Liver (tissue), 7 donors: ENCODE measurements at regions not wholly inside any gene's neighbourhood (a gene's known extent, or its start where the extent isn't known, plus 50 kb on each side); places are given as distances from the start of the nearest gene placed in this dataset.

ENCODE experiments used
- DNase-seq: peaks from one replicate; pipeline ENCODE4 v3.0.0-alpha.2; 2017; ENCODE audit warnings: low spot score
- H3K27ac ChIP-seq, 2 donors: one replicate each; pipeline ENCODE4 v1.7.0; 2013; ENCODE audit warnings: inconsistent platforms in 2 of 2, low read length in 2 of 2, control low read depth in 1 of 2, low read depth in 1 of 2, mild to moderate bottlenecking in 1 of 2
- H3K27me3 ChIP-seq, 4 donors: one replicate each; pipeline versions ENCODE4 v1.6.1 to v1.7.0; 2013; ENCODE audit warnings: low read length in 3 of 4, inconsistent platforms in 1 of 4, mild to moderate bottlenecking in 1 of 4, moderate library complexity in 1 of 4; ENCODE audit not compliant: control insufficient read depth in 4 of 4, insufficient read depth in 4 of 4
- H3K36me3 ChIP-seq, 4 donors: one replicate each; pipeline versions ENCODE4 v1.6.1 to v1.7.0; 2013; ENCODE audit warnings: low read length in 3 of 4, mild to moderate bottlenecking in 3 of 4, low read depth in 1 of 4, moderate library complexity in 1 of 4; ENCODE audit not compliant: control insufficient read depth in 4 of 4, insufficient read depth in 3 of 4
- H3K4me1 ChIP-seq, 4 donors: one replicate each; pipeline versions ENCODE4 v1.6.1 to v1.7.0; 2013; ENCODE audit warnings: low read length in 3 of 4, mild to moderate bottlenecking in 3 of 4, moderate library complexity in 1 of 4; ENCODE audit not compliant: control insufficient read depth in 4 of 4, insufficient read depth in 4 of 4
- H3K4me3 ChIP-seq, 3 donors: one replicate each; pipeline versions ENCODE4 v1.6.1 to v1.7.0; 2013; ENCODE audit warnings: low read length in 3 of 3, control low read depth in 1 of 3, low read depth in 1 of 3, mild to moderate bottlenecking in 1 of 3
- H3K9ac ChIP-seq, 2 donors: one replicate each; pipeline ENCODE4 v1.7.0; 2013; ENCODE audit warnings: low read length in 2 of 2, mild to moderate bottlenecking in 2 of 2, moderate library complexity in 2 of 2, control low read depth in 1 of 2, low read depth in 1 of 2
- H3K9me3 ChIP-seq, 4 donors: one replicate each; pipeline versions ENCODE4 v1.6.1 to v1.7.0; 2013; ENCODE audit warnings: low read length in 3 of 4; ENCODE audit not compliant: control insufficient read depth in 4 of 4
- ATF3 ChIP-seq: IDR thresholded peaks from 2 replicates; pipeline ENCODE4 v1.6.1; 2016; ENCODE audit warnings: antibody characterized with exemption
- EGR1 ChIP-seq, 2 donors: IDR thresholded peaks; 2 replicates each; pipeline ENCODE4 v1.6.1; 2016 to 2018; ENCODE audit warnings: antibody characterized with exemption in 2 of 2, low read depth in 2 of 2
- FOXA1 ChIP-seq: IDR thresholded peaks from 2 replicates; pipeline ENCODE4 v1.6.1; 2016; ENCODE audit warnings: antibody characterized with exemption
- FOXA2 ChIP-seq: IDR thresholded peaks from 2 replicates; pipeline ENCODE4 v1.6.1; 2016; ENCODE audit warnings: antibody characterized with exemption
- GABPA ChIP-seq, 2 donors: IDR thresholded peaks in 1 of 2; conservative IDR thresholded peaks in 1 of 2; 2 replicates each; pipeline ENCODE4 v1.6.1; 2016; ENCODE audit warnings: antibody characterized with exemption in 2 of 2, mild to moderate bottlenecking in 1 of 2, moderate library complexity in 1 of 2
- HNF4A ChIP-seq, 2 donors: conservative IDR thresholded peaks; 2 replicates each; pipeline ENCODE4 v1.6.1; 2016; ENCODE audit warnings: antibody characterized with exemption in 2 of 2, mild to moderate bottlenecking in 2 of 2
- HNF4G ChIP-seq: IDR thresholded peaks from 2 replicates; pipeline ENCODE4 v1.6.1; 2016; ENCODE audit warnings: antibody characterized with exemption
- JUND ChIP-seq, 2 donors: IDR thresholded peaks; 2 replicates each; pipeline ENCODE4 v1.6.1; 2016; ENCODE audit warnings: antibody characterized with exemption in 2 of 2
- MAX ChIP-seq: IDR thresholded peaks from 2 replicates; pipeline ENCODE4 v1.6.1; 2016; ENCODE audit warnings: antibody characterized with exemption
- NR2F2 ChIP-seq: IDR thresholded peaks from 2 replicates; pipeline ENCODE4 v1.6.1; 2016; ENCODE audit warnings: antibody characterized with exemption
- RAD21 ChIP-seq, 2 donors: IDR thresholded peaks; 2 replicates each; pipeline ENCODE4 v1.6.1; 2016; ENCODE audit warnings: antibody characterized with exemption in 2 of 2, mild to moderate bottlenecking in 2 of 2
- REST ChIP-seq: IDR thresholded peaks from 2 replicates; pipeline ENCODE4 v1.6.1; 2016; ENCODE audit warnings: antibody characterized with exemption, mild to moderate bottlenecking
- SP1 ChIP-seq: IDR thresholded peaks from 2 replicates; pipeline ENCODE4 v1.6.1; 2018; ENCODE audit warnings: antibody characterized with exemption, mild to moderate bottlenecking
- TAF1 ChIP-seq: conservative IDR thresholded peaks from 2 replicates; pipeline ENCODE4 v1.6.1; 2016; ENCODE audit warnings: antibody characterized with exemption, mild to moderate bottlenecking
- YY1 ChIP-seq: IDR thresholded peaks from 2 replicates; pipeline ENCODE4 v1.6.1; 2016; ENCODE audit warnings: antibody characterized with exemption, mild to moderate bottlenecking
- ZBTB33 ChIP-seq: IDR thresholded peaks from 2 replicates; pipeline ENCODE4 v1.6.1; 2016; ENCODE audit warnings: antibody characterized with exemption
- WGBS: extraction: QIAGEN DNeasy Blood & Tissue Kit; methylation state at CpG from one replicate; pipeline ENCODE4 v1.1.7; 2013; 5-methylcytosine and 5-hydroxymethylcytosine counted together
- donor health status: healthy.
- donor health status: healthy.
- donor health status: healthy.
- donor health status: healthy.

- H3K27ac ChIP-seq: no peak overlapping the region
- H3K4me1 ChIP-seq: no peaks in the 10 kb centered on the region
- H3K9me3 ChIP-seq: no peaks in the 10 kb centered on the region
- peaks cover 0 to 2% (median 0%) of the 10 kb centered on the region in 4 donors for H3K27me3 ChIP-seq
- 59% methylated on average over 1 of the region's 1 CpG for WGBS
- no peaks in the 10 kb centered on the region for H3K36me3 ChIP-seq
- no peak for DNase-seq
- no peak for TF ChIP-seq YY1
- TF ChIP-seq ATF3: no peak
- no peak for TF ChIP-seq MAX
- no peak for TF ChIP-seq EGR1 (IDR thresholded peaks at IDR 0.05; ENCODE audit: low read depth in 2 of 2)
- no peak for TF ChIP-seq NR2F2
- no peak for TF ChIP-seq TAF1
- no peak for TF ChIP-seq RAD21 (IDR thresholded peaks at IDR 0.05)
- TF ChIP-seq JUND (IDR thresholded peaks at IDR 0.05): no peak
- TF ChIP-seq ZBTB33: no peak
- TF ChIP-seq HNF4G: no peak
- no peak for TF ChIP-seq FOXA1
- TF ChIP-seq FOXA2: no peak
- TF ChIP-seq GABPA (IDR thresholded peaks at IDR 0.05 in 1 of 2, conservative IDR thresholded peaks at IDR 0.05 in 1 of 2): no peak
- no peak for TF ChIP-seq HNF4A (conservative IDR thresholded peaks at IDR 0.05)
- H3K4me3 ChIP-seq: no peak overlapping the region
- H3K9ac ChIP-seq: no peak overlapping the region
Measured at GRCh38 chr2:190762566-190762965, 113.7 kb downstream of the NAB1 start.

GRCh38 chr2:190763100-190763499, 114.2 kb downstream of the NAB1 start:
- Histone ChIP-seq H3K4me3 (no peak overlapping the region), H3K4me1 (no peaks in the 10 kb centered on the region), H3K27me3 (peaks cover 0 to 2% (median 0%) of the 10 kb centered on the region in 4 donors), H3K36me3 (no peaks in the 10 kb centered on the region), H3K27ac (no peak overlapping the region), H3K9ac (no peak overlapping the region), H3K9me3 (no peaks in the 10 kb centered on the region)
- no peak for DNase-seq
- TF ChIP-seq JUND (IDR thresholded peaks at IDR 0.05): no peak
- TF ChIP-seq FOXA1: no peak
- TF ChIP-seq EGR1 (IDR thresholded peaks at IDR 0.05; ENCODE audit: low read depth in 2 of 2): no peak
- TF ChIP-seq SP1: no peak
- no peak for TF ChIP-seq REST
- TF ChIP-seq HNF4A (conservative IDR thresholded peaks at IDR 0.05): no peak
- TF ChIP-seq GABPA (IDR thresholded peaks at IDR 0.05 in 1 of 2, conservative IDR thresholded peaks at IDR 0.05 in 1 of 2): no peak
